B cell (primary cell): ENCODE measurements at regions not wholly inside any gene's neighbourhood (a gene's known extent, or its start where the extent isn't known, plus 50 kb on each side); places are given as distances from the start of the nearest gene placed in this dataset.

Experiments
- CTCF ChIP-seq: fragments of 200-600 bp; IDR thresholded peaks from one replicate; pipeline ENCODE4 v1.8.0; 2022; ENCODE audit warnings: antibody characterized with exemption, mild to moderate bottlenecking
- EZH2 ChIP-seq: IDR thresholded peaks from 2 replicates; pipeline ENCODE4 v1.6.1; 2012; ENCODE audit warnings: borderline replicate concordance, low read depth, mild to moderate bottlenecking, moderate library complexity, low read length; ENCODE audit not compliant: insufficient read depth, poor library complexity, severe bottlenecking

- TF ChIP-seq CTCF (no peak), EZH2 (no peak)
Measured at GRCh38 chr3:55203546-55203945, 275.7 kb upstream of the LRTM1 start.
